ENCODE measurements at regions not wholly inside any gene's neighbourhood (a gene's known extent, or its start where the extent isn't known, plus 50 kb on each side); places are given as distances from the start of the nearest gene placed in this dataset.
"Not testable (repeated sequence)": the region's sequence is repeated elsewhere in the genome, so short reads cannot be mapped to it uniquely, and the experiment has no call there.

DNA sequence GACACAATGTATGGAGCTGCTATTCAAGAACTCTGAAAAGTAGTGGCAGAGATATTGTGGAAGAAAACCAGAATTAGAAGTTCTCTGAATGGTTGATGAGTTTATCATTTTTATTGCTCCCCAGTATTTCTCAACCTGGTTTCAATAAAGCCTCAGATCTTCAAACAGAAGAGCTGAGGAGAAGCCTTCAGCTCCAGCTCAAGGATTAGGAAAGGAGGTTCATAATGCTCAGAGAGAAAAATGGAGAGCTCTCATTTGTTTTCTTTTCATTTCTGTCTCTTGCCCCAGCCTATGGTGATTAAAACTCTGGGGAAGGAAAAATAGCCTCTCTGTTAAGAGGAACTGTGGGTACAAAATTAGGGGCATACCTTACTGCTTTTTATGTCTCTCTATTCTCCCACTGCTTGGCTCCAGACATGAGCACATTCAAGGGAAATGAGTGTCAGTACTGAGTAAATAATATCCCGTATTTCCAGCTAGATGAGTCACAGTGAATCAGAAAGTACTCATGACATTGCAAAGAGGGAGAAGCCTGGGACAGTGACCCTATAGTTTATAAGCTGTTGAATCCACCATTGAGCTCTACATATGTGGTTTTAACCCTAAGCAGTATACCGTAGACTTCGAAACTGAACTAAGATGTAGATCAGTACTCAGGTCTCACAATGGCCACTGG lies 138.1 kb downstream of the EMB start:
- no peak for DNase-seq (ENCODE audit: extremely low read depth, low read depth)
- TF ChIP-seq, protein P1, sequence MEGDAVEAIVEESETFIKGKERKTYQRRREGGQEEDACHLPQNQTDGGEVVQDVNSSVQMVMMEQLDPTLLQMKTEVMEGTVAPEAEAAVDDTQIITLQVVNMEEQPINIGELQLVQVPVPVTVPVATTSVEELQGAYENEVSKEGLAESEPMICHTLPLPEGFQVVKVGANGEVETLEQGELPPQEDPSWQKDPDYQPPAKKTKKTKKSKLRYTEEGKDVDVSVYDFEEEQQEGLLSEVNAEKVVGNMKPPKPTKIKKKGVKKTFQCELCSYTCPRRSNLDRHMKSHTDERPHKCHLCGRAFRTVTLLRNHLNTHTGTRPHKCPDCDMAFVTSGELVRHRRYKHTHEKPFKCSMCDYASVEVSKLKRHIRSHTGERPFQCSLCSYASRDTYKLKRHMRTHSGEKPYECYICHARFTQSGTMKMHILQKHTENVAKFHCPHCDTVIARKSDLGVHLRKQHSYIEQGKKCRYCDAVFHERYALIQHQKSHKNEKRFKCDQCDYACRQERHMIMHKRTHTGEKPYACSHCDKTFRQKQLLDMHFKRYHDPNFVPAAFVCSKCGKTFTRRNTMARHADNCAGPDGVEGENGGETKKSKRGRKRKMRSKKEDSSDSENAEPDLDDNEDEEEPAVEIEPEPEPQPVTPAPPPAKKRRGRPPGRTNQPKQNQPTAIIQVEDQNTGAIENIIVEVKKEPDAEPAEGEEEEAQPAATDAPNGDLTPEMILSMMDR (IDR thresholded peaks at IDR 0.05; ENCODE audit: low read depth, low read length, missing control alignments): no peak
- H3K4me3 ChIP-seq (replicated peaks; ENCODE audit: low read depth, low read length): no peak overlapping the region

- no peak overlapping the region for H3K4me3 ChIP-seq (replicated peaks; ENCODE audit: low read depth, low read length)
- DNase-seq (ENCODE audit: extremely low read depth, low read depth): no peak
- TF ChIP-seq, protein P1 (IDR thresholded peaks at IDR 0.05; ENCODE audit: low read depth, low read length, missing control alignments): no peak
Observed at GRCh38 chr5:50301756-50302155, 139.3 kb downstream of the EMB start.

- H3K4me3 ChIP-seq (replicated peaks; ENCODE audit: low read depth, low read length): no peak overlapping the region
- TF ChIP-seq, protein P1 (IDR thresholded peaks at IDR 0.05; ENCODE audit: low read depth, low read length, missing control alignments): no peak
- DNase-seq (ENCODE audit: extremely low read depth, low read depth): no peak
Observed at GRCh38 chr5:50300878-50301277, 140.2 kb downstream of the EMB start.

DNA sequence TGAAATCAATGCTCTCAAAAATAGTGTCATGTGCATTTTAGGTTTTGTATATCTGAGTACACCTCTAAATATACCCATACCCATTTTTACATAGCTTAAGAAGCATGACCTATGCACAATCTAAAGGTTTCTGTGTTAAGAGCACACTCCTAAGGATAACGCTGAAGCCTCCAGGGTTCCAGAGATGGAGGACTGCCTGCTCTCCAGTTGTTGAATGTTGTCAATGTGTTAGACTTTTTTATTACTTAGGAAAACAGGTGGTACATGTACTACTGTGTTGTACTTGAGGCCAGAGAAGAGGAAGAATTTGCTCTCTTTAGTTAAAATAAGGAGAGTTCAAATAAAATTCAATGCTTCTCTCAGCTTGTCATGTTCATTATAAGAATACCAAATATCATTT lies 141.2 kb downstream of the EMB start:
- TF ChIP-seq, protein P1 (IDR thresholded peaks at IDR 0.05; ENCODE audit: low read depth, low read length, missing control alignments): no peak
- H3K4me3 ChIP-seq (replicated peaks; ENCODE audit: low read depth, low read length): no peak overlapping the region
- DNase-seq (ENCODE audit: extremely low read depth, low read depth): no peak

DNA sequence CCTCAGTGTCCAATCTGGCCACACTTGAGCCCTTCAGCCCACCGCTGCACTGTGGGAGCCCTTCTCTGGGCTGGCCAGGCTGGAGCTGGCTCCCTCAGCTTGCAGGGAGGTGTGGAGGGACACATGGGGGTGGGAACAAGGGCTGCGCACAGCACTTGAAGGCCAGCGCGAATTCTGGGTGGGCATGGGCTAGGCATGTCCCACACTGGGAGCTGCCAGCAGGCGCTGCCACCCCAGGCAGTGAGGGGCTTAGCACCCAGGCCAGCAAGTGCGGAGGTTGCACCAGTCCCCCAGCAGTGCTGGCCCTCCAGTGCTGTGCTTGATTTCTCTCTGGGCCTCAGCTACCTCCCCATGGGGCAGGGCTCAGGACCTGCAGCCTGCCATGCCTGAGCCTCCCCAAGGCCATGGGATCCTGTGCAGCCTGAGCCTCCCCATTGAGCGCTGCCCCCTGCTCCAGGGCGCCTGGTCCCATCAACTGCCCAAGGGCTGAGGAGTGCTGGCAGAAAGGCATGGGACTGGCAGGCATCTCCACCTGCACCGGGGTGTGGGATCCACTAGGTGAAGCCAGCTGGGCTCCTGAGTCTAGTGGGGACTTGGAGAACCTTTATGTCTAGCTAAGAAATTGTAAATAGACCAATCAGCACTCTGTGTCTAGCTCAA lies 148.2 kb downstream of the EMB start:
- TF ChIP-seq, protein P1 (IDR thresholded peaks at IDR 0.05; ENCODE audit: low read depth, low read length, missing control alignments): no peak
- H3K4me3 ChIP-seq (replicated peaks; ENCODE audit: low read depth, low read length): no peak overlapping the region
- no peak for DNase-seq (ENCODE audit: extremely low read depth, low read depth)

DNA sequence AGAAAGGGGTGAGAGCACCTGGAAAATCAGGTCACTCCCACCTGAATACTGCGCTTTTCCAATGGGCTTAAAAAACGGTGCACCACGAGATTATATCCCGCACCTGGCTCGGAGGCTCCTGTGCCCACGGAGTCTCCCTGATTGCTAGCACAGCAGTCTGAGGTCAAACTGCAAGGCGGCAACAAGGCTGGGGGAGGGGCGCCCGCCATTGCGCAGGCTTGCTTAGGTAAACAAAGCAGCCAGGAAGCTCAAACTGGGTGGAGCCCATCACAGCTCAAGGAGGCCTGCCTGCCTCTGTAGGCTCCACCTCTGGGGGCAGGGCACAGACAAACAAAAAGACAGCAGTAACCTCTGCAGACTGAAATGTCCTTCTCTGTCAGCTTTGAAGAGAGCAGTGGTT lies 160.6 kb downstream of the EMB start:
- not testable (repeated sequence) for H3K4me3 ChIP-seq (replicated peaks; ENCODE audit: low read depth, low read length); DNase-seq (ENCODE audit: extremely low read depth, low read depth)
